ENCODE measurements at regions not wholly inside any gene's neighbourhood (a gene's known extent, or its start where the extent isn't known, plus 50 kb on each side); places are given as distances from the start of the nearest gene placed in this dataset.

GRCh38 chr2:181371782-181372645 is 85.2 kb upstream of the ITGA4 start:
- no peaks in the 10 kb centered on the region for H3K36me3 ChIP-seq
- H3K9me3 ChIP-seq: no peaks in the 10 kb centered on the region
- no peaks in the 10 kb centered on the region for H3K27me3 ChIP-seq
- TF ChIP-seq CTCF (IDR thresholded peaks at IDR 0.05): no peak
- ATAC-seq (no peak), DNase-seq (no peak)
- no peaks in the 10 kb centered on the region for H3K4me1 ChIP-seq
- H3K4me3 ChIP-seq: no peak overlapping the region
- no peak overlapping the region for H3K27ac ChIP-seq
- intact Hi-C loops (cut with DNase I): no loop called here

- Histone ChIP-seq H3K27ac (no peak overlapping the region), H3K4me3 (no peak overlapping the region), H3K36me3 (no peaks in the 10 kb centered on the region), H3K9me3 (no peaks in the 10 kb centered on the region), H3K27me3 (no peaks in the 10 kb centered on the region), H3K4me1 (no peaks in the 10 kb centered on the region)
- DNase-seq (no peak), ATAC-seq (no peak)
- TF ChIP-seq CTCF (IDR thresholded peaks at IDR 0.05): no peak
- intact Hi-C loops (cut with DNase I): no loop called here
Measured at GRCh38 chr2:181372646-181373040, 84.5 kb upstream of the ITGA4 start.

GRCh38 chr2:181374781-181375675 is 82.2 kb upstream of the ITGA4 start:
- H3K27ac ChIP-seq: no peak overlapping the region
- no peaks in the 10 kb centered on the region for H3K27me3 ChIP-seq
- H3K4me1 ChIP-seq: no peaks in the 10 kb centered on the region
- no peaks in the 10 kb centered on the region for H3K36me3 ChIP-seq
- no peak for TF ChIP-seq CTCF (IDR thresholded peaks at IDR 0.05)
- intact Hi-C loops (cut with DNase I): no loop called here
- H3K4me3 ChIP-seq: no peak overlapping the region
- no peaks in the 10 kb centered on the region for H3K9me3 ChIP-seq
- DNase-seq (no peak), ATAC-seq (no peak)

GRCh38 chr2:181376442-181376841 is 80.7 kb upstream of the ITGA4 start:
- ATAC-seq (no peak), DNase-seq (peak in 1 of 4 donors; percentile 28)
- intact Hi-C loops (cut with DNase I): no loop called here
- TF ChIP-seq CTCF (IDR thresholded peaks at IDR 0.05): no peak
- Histone ChIP-seq H3K4me1 (no peaks in the 10 kb centered on the region), H3K4me3 (no peak overlapping the region), H3K27me3 (no peaks in the 10 kb centered on the region), H3K36me3 (no peaks in the 10 kb centered on the region), H3K27ac (no peak overlapping the region), H3K9me3 (no peaks in the 10 kb centered on the region)

GRCh38 chr2:181376999-181377398 is 80.2 kb upstream of the ITGA4 start:
- no peak overlapping the region for H3K4me3 ChIP-seq
- H3K27ac ChIP-seq: no peak overlapping the region
- ATAC-seq: no peak
- H3K4me1 ChIP-seq: no peaks in the 10 kb centered on the region
- no peaks in the 10 kb centered on the region for H3K27me3 ChIP-seq
- intact Hi-C loops (cut with DNase I): no loop called here
- no peak for DNase-seq
- H3K36me3 ChIP-seq: no peaks in the 10 kb centered on the region
- no peaks in the 10 kb centered on the region for H3K9me3 ChIP-seq
- no peak for TF ChIP-seq CTCF (IDR thresholded peaks at IDR 0.05)
